C4-2B (cell line): ENCODE measurements at regions not wholly inside any gene's neighbourhood (a gene's known extent, or its start where the extent isn't known, plus 50 kb on each side); places are given as distances from the start of the nearest gene placed in this dataset.

Source experiments
- ZFX ChIP-seq: fragments of 450-650 bp; IDR thresholded peaks from 2 replicates; pipeline ENCODE4 v1.6.1; 2017
- TF ChIP-seq, protein P1 (sequence below): fragments of 450-650 bp; conservative IDR thresholded peaks from 2 replicates; pipeline ENCODE4 v1.5.1; 2017; ENCODE audit warnings: mild to moderate bottlenecking

GRCh38 chr3:104629038-104629437 is 737.7 kb upstream of the ALCAM start:
- TF ChIP-seq, protein P1, sequence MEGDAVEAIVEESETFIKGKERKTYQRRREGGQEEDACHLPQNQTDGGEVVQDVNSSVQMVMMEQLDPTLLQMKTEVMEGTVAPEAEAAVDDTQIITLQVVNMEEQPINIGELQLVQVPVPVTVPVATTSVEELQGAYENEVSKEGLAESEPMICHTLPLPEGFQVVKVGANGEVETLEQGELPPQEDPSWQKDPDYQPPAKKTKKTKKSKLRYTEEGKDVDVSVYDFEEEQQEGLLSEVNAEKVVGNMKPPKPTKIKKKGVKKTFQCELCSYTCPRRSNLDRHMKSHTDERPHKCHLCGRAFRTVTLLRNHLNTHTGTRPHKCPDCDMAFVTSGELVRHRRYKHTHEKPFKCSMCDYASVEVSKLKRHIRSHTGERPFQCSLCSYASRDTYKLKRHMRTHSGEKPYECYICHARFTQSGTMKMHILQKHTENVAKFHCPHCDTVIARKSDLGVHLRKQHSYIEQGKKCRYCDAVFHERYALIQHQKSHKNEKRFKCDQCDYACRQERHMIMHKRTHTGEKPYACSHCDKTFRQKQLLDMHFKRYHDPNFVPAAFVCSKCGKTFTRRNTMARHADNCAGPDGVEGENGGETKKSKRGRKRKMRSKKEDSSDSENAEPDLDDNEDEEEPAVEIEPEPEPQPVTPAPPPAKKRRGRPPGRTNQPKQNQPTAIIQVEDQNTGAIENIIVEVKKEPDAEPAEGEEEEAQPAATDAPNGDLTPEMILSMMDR = no peak
- no peak for TF ChIP-seq ZFX
